ENCODE measurements at regions not wholly inside any gene's neighbourhood (a gene's known extent, or its start where the extent isn't known, plus 50 kb on each side); places are given as distances from the start of the nearest gene placed in this dataset.

GRCh38 chr2:153197402-153198386 is 280.9 kb downstream of the RPRM start:
- Mint-ChIP-seq H3K27me3 (ENCODE audit: insufficient read depth) (no peaks in the 10 kb centered on the region; the same call in 1 of the 2 replicates), H3K36me3 (ENCODE audit: low read depth) (peaks cover 8% of the 10 kb centered on the region; the same call in 1 of the 2 replicates), H3K27ac (no peak overlapping the region), H3K9me3 (peaks cover 49% of the 10 kb centered on the region), H3K4me1 (ENCODE audit: low read depth) (no peaks in the 10 kb centered on the region), H3K4me3 (no peak overlapping the region)
- DNase-seq = no peak
- TF ChIP-seq CTCF (IDR thresholded peaks at IDR 0.05) = no peak

GRCh38 chr2:153196378-153197058 is 282.0 kb downstream of the RPRM start:
- no peak overlapping the region for H3K27ac Mint-ChIP-seq
- H3K9me3 Mint-ChIP-seq = peaks cover 46% of the 10 kb centered on the region
- no peak for DNase-seq
- H3K4me1 Mint-ChIP-seq (ENCODE audit: low read depth) = no peaks in the 10 kb centered on the region
- H3K4me3 Mint-ChIP-seq = no peak overlapping the region
- H3K36me3 Mint-ChIP-seq (ENCODE audit: low read depth) = peaks cover 8% of the 10 kb centered on the region; the same call in 1 of the 2 replicates
- TF ChIP-seq CTCF (IDR thresholded peaks at IDR 0.05) = no peak
- no peaks in the 10 kb centered on the region; the same call in 1 of the 2 replicates for H3K27me3 Mint-ChIP-seq (ENCODE audit: insufficient read depth)

- Mint-ChIP-seq H3K36me3 (ENCODE audit: low read depth) (peaks cover 8% of the 10 kb centered on the region; the same call in 1 of the 2 replicates), H3K27ac (no peak overlapping the region), H3K27me3 (ENCODE audit: insufficient read depth) (no peaks in the 10 kb centered on the region; the same call in 1 of the 2 replicates)
Observed at GRCh38 chr2:153195342-153195741, 283.2 kb downstream of the RPRM start.

GRCh38 chr2:153189091-153189888 is 289.3 kb downstream of the RPRM start:
- H3K9me3 Mint-ChIP-seq = peaks cover 20% of the 10 kb centered on the region
- no peaks in the 10 kb centered on the region for H3K4me1 Mint-ChIP-seq (ENCODE audit: low read depth)

More at GRCh38 chr2:153195342-153195741, 283.2 kb downstream of the RPRM start:
- DNase-seq = no peak
- Mint-ChIP-seq H3K9me3 (peaks cover 52% of the 10 kb centered on the region), H3K4me3 (no peak overlapping the region), H3K4me1 (ENCODE audit: low read depth) (no peaks in the 10 kb centered on the region)
- no peak for TF ChIP-seq CTCF (IDR thresholded peaks at IDR 0.05)

More at GRCh38 chr2:153189091-153189888, 289.3 kb downstream of the RPRM start:
- Mint-ChIP-seq H3K27ac (no peak overlapping the region), H3K36me3 (ENCODE audit: low read depth) (0 out of 2 replicates have a peak, but pooled peaks cover under 1% of the 10 kb centered on the region), H3K4me3 (no peak overlapping the region), H3K27me3 (ENCODE audit: insufficient read depth) (no peaks in the 10 kb centered on the region)
- no peak for TF ChIP-seq CTCF (IDR thresholded peaks at IDR 0.05)
- no peak for DNase-seq

All from HFFc6 (cell line).